Endodermal cell (in vitro differentiated cells): ENCODE measurements at regions not wholly inside any gene's neighbourhood (a gene's known extent, or its start where the extent isn't known, plus 50 kb on each side); places are given as distances from the start of the nearest gene placed in this dataset.

ENCODE experiments used
- DNase-seq: peaks from one replicate; pipeline ENCODE4 v3.0.0-alpha.2; 2017
- H3K27ac ChIP-seq: 2 replicates; pipeline ENCODE4 v1.5.1; 2013; ENCODE audit warnings: mild to moderate bottlenecking, low read depth, low read length, moderate library complexity
- H3K27me3 ChIP-seq: 2 replicates; pipeline ENCODE4 v1.6.1; 2013; ENCODE audit warnings: mild to moderate bottlenecking, low read length, moderate library complexity; ENCODE audit not compliant: insufficient read depth, control insufficient read depth, poor library complexity, severe bottlenecking
- H3K36me3 ChIP-seq: 2 replicates; pipeline ENCODE4 v1.7.0; 2013; ENCODE audit warnings: mild to moderate bottlenecking, low read length, moderate library complexity; ENCODE audit not compliant: control insufficient read depth, insufficient read depth
- H3K4me1 ChIP-seq: one replicate; pipeline ENCODE4 v1.7.0; 2013; ENCODE audit warnings: low read length; ENCODE audit not compliant: control insufficient read depth, insufficient read depth
- H3K4me3 ChIP-seq: 2 replicates; pipeline ENCODE4 v1.5.1; 2013; ENCODE audit warnings: mild to moderate bottlenecking, low read length, moderate library complexity
- H3K9ac ChIP-seq: 2 replicates; pipeline ENCODE4 v1.6.1; 2013; ENCODE audit warnings: mild to moderate bottlenecking, low read length, moderate library complexity; ENCODE audit not compliant: poor library complexity, severe bottlenecking; ENCODE audit errors: extremely low read depth
- H3K9me3 ChIP-seq: 2 replicates; pipeline ENCODE4 v1.6.1; 2013; ENCODE audit warnings: mild to moderate bottlenecking, low read length, moderate library complexity; ENCODE audit not compliant: control insufficient read depth
- H3K27ac Mint-ChIP-seq: 2 replicates; pipeline ENCODE4 v1.8.0; 2020; ENCODE audit warnings: mixed read lengths
- H3K27me3 Mint-ChIP-seq: 2 replicates; pipeline ENCODE4 v1.8.0; 2021; ENCODE audit warnings: mild to moderate bottlenecking, mixed read lengths; ENCODE audit not compliant: insufficient read depth
- H3K36me3 Mint-ChIP-seq: 2 replicates; pipeline ENCODE4 v1.8.0; 2020; ENCODE audit warnings: low read depth, mixed read lengths
- H3K4me1 Mint-ChIP-seq: 2 replicates; pipeline ENCODE4 v1.8.0; 2020; ENCODE audit warnings: mixed read lengths
- H3K4me3 Mint-ChIP-seq: 2 replicates; pipeline ENCODE4 v1.8.0; 2020; ENCODE audit warnings: mild to moderate bottlenecking, moderate library complexity, mixed read lengths
- H3K9me3 Mint-ChIP-seq: 2 replicates; pipeline ENCODE4 v1.8.0; 2020; ENCODE audit warnings: mild to moderate bottlenecking, mixed read lengths
- CTCF ChIP-seq: fragments of 200-600 bp; sonication (generic); conservative IDR thresholded peaks from 2 replicates; pipeline ENCODE4 v1.5.0; 2021; ENCODE audit warnings: antibody characterized with exemption, mild to moderate bottlenecking
- WGBS, 2 experiments: methylation state at CpG; one replicate each; pipeline versions ENCODE4 v1.1.5 to v1.1.7; 2013; ENCODE audit warnings: missing lambda C conversion rate in 2 of 2, mixed read lengths in 1 of 2; ENCODE audit not compliant: insufficient coverage in 1 of 2, insufficient read length in 1 of 2; 5-methylcytosine and 5-hydroxymethylcytosine counted together

GRCh38 chr1:104190821-104191220, 441.1 kb downstream of the AMY1C start:
- Mint-ChIP-seq H3K27me3 (no peaks in the 10 kb centered on the region), H3K4me1 (peaks cover 8% of the 10 kb centered on the region), H3K27ac (no peak overlapping the region), H3K9me3 (peaks cover 3% of the 10 kb centered on the region), H3K36me3 (peaks cover 2% of the 10 kb centered on the region), H3K4me3 (no peak overlapping the region)
- 92% methylated on average over 1 of the region's 1 CpG; no CpG with 5 or more reads in 1 of the 2 experiments for WGBS, 2 experiments
- no peak overlapping the region for H3K9ac ChIP-seq
- H3K36me3 ChIP-seq: no peaks in the 10 kb centered on the region
- H3K4me1 ChIP-seq: no peaks in the 10 kb centered on the region
- peaks cover 9% of the 10 kb centered on the region for H3K9me3 ChIP-seq
- no peak overlapping the region for H3K4me3 ChIP-seq
- H3K27ac ChIP-seq: no peak overlapping the region
- TF ChIP-seq CTCF: no peak
- no peaks in the 10 kb centered on the region for H3K27me3 ChIP-seq
- no peak for DNase-seq

GRCh38 chr1:104195395-104195794, 445.7 kb downstream of the AMY1C start:
- no peak overlapping the region for H3K4me3 ChIP-seq
- no peaks in the 10 kb centered on the region for H3K4me1 ChIP-seq
- no peaks in the 10 kb centered on the region for H3K27me3 ChIP-seq
- peaks cover 9% of the 10 kb centered on the region for H3K9me3 ChIP-seq
- no peak overlapping the region for H3K4me3 Mint-ChIP-seq
- no peak overlapping the region for H3K9ac ChIP-seq
- no peak for TF ChIP-seq CTCF
- peaks cover 3% of the 10 kb centered on the region for H3K9me3 Mint-ChIP-seq
- H3K27me3 Mint-ChIP-seq: no peaks in the 10 kb centered on the region
- peaks cover 11% of the 10 kb centered on the region for H3K4me1 Mint-ChIP-seq
- H3K36me3 Mint-ChIP-seq: peaks cover 2% of the 10 kb centered on the region
- H3K27ac ChIP-seq: no peak overlapping the region
- no peak overlapping the region for H3K27ac Mint-ChIP-seq
- DNase-seq: no peak
- H3K36me3 ChIP-seq: no peaks in the 10 kb centered on the region

- H3K4me3 ChIP-seq: no peak overlapping the region
- H3K36me3 ChIP-seq: no peaks in the 10 kb centered on the region
- H3K27ac ChIP-seq: no peak overlapping the region
- Mint-ChIP-seq H3K36me3 (peaks cover 2% of the 10 kb centered on the region), H3K27ac (no peak overlapping the region), H3K4me3 (no peak overlapping the region), H3K27me3 (no peaks in the 10 kb centered on the region), H3K4me1 (peaks cover 11% of the 10 kb centered on the region), H3K9me3 (peaks cover 6% of the 10 kb centered on the region)
- no peak for DNase-seq
- no peak overlapping the region for H3K9ac ChIP-seq
- no peak for TF ChIP-seq CTCF
- peaks cover 13% of the 10 kb centered on the region for H3K9me3 ChIP-seq
- H3K4me1 ChIP-seq: no peaks in the 10 kb centered on the region
- no peaks in the 10 kb centered on the region for H3K27me3 ChIP-seq
These were observed 446.4 kb downstream of the AMY1C start for GRCh38 chr1:104196136-104196535.
